B cell (primary cell): ENCODE measurements at regions not wholly inside any gene's neighbourhood (a gene's known extent, or its start where the extent isn't known, plus 50 kb on each side); places are given as distances from the start of the nearest gene placed in this dataset.

Experiments
- ATAC-seq: fragments of 200-7000 bp; cut with Tn5 transposase; one replicate; pipeline ENCODE4 v1.10.0; 2021; ENCODE audit warnings: low read depth, mild to moderate bottlenecking, moderate number of reproducible peaks, moderate library complexity
- CTCF ChIA-PET: fragments of 350-600 bp; sonication (Branson Sonifier 250); formaldehyde crosslinking; loops from one replicate; lab custom pipeline; 2021; ENCODE audit warnings: antibody characterized with exemption, inconsistent platforms; lab: Charles Lee
- POLR2A ChIA-PET: fragments of 350-600 bp; sonication (Branson Sonifier 250); formaldehyde crosslinking; loops from one replicate; lab custom pipeline; 2021; ENCODE audit warnings: antibody characterized with exemption; lab: Charles Lee
- DNase-seq: peaks from one replicate; pipeline ENCODE4 v3.0.0; 2013
- H2AFZ ChIP-seq: 2 replicates; pipeline ENCODE4 v1.6.1; 2012; ENCODE audit warnings: mild to moderate bottlenecking, low read depth, low read length; ENCODE audit not compliant: insufficient read depth, poor library complexity, severe bottlenecking
- H3K27ac ChIP-seq, 2 donors: 1 replicate in 1 of 2; 2 replicates in 1 of 2; pipeline ENCODE4 v1.5.1; 2012 to 2013; ENCODE audit warnings: low read length in 2 of 2, mild to moderate bottlenecking in 2 of 2, moderate library complexity in 1 of 2
- H3K27me3 ChIP-seq, 4 experiments: fragments of 200-600 bp in 1 of 4; sonication (generic) in 1 of 4; replicated peaks in 1 of 4; 1 replicate in 2 of 4; 2 replicates in 2 of 4; pipeline versions ENCODE4 v1.6.1 to v1.7.0; 2013 to 2016; ENCODE audit warnings: low read length in 3 of 4, mild to moderate bottlenecking in 2 of 4, mixed read lengths in 1 of 4, moderate library complexity in 1 of 4; ENCODE audit not compliant: insufficient read depth in 4 of 4, control insufficient read depth in 3 of 4; ENCODE audit errors: control extremely low read depth in 1 of 4
- H3K36me3 ChIP-seq, 2 experiments: replicated peaks in 1 of 2; 1 replicate in 1 of 2; 2 replicates in 1 of 2; pipeline versions ENCODE4 v1.6.1 to v1.7.1; 2013; ENCODE audit warnings: low read length in 1 of 2; ENCODE audit not compliant: insufficient read depth in 2 of 2, control insufficient read depth in 1 of 2; ENCODE audit errors: control extremely low read depth in 1 of 2, extremely low read depth in 1 of 2
- H3K4me1 ChIP-seq, 2 donors: fragments of 200-600 bp in 1 of 2; sonication (generic) in 1 of 2; 1 replicate in 1 of 2; 2 replicates in 1 of 2; pipeline versions ENCODE4 v1.5.1 to v1.6.1; 2013 to 2017; ENCODE audit warnings: low read length in 2 of 2; ENCODE audit not compliant: control insufficient read depth in 2 of 2, insufficient read depth in 2 of 2
- H3K4me2 ChIP-seq: replicated peaks from 2 replicates; pipeline ENCODE3; 2012; ENCODE audit warnings: mild to moderate bottlenecking, low read depth, low read length; ENCODE audit not compliant: poor library complexity, severe bottlenecking
- H3K4me3 ChIP-seq, 5 experiments: fragments of 200-600 bp in 1 of 5; sonication (generic) in 1 of 5; 1 replicate in 3 of 5; 2 replicates in 2 of 5; pipeline versions ENCODE4 v1.5.1 to v1.7.0; 2011 to 2016; ENCODE audit warnings: low read length in 4 of 5, mild to moderate bottlenecking in 4 of 5, low read depth in 2 of 5, control low read depth in 1 of 5, moderate library complexity in 1 of 5; ENCODE audit not compliant: insufficient read depth in 1 of 5; ENCODE audit errors: control extremely low read depth in 1 of 5, extremely low read depth in 1 of 5
- H3K79me2 ChIP-seq: fragments of 200-600 bp; sonication (generic); one replicate; pipeline ENCODE4 v1.6.0; 2016; ENCODE audit warnings: low read length; ENCODE audit not compliant: control insufficient read depth, insufficient read depth
- H3K9ac ChIP-seq: fragments of 200-600 bp; sonication (generic); 2 replicates; pipeline ENCODE4 v1.6.1; 2017; ENCODE audit warnings: mild to moderate bottlenecking, low read length, moderate library complexity
- H3K9me3 ChIP-seq, 3 donors: one replicate each; pipeline versions ENCODE4 v1.6.1 to v1.7.1; 2013; ENCODE audit warnings: low read length in 2 of 3; ENCODE audit not compliant: control insufficient read depth in 2 of 3, insufficient read depth in 1 of 3; ENCODE audit errors: control extremely low read depth in 1 of 3
- H4K20me1 ChIP-seq: 2 replicates; pipeline ENCODE4 v1.6.0; 2012; ENCODE audit warnings: mild to moderate bottlenecking, low read length; ENCODE audit not compliant: insufficient read depth, control insufficient read depth, poor library complexity, severe bottlenecking
- H3K27ac Mint-ChIP-seq: one replicate; pipeline ENCODE4 v1.8.0; 2021; ENCODE audit warnings: mixed read lengths
- H3K27me3 Mint-ChIP-seq: one replicate; pipeline ENCODE4 v1.8.0; 2021; ENCODE audit warnings: mixed read lengths
- H3K4me1 Mint-ChIP-seq: one replicate; pipeline ENCODE4 v1.8.0; 2021; ENCODE audit warnings: mixed read lengths
- H3K4me3 Mint-ChIP-seq: one replicate; pipeline ENCODE4 v1.8.0; 2021; ENCODE audit warnings: mixed read lengths
- H3K9me3 Mint-ChIP-seq: one replicate; pipeline ENCODE4 v1.8.0; 2022; ENCODE audit warnings: mixed read lengths; ENCODE audit not compliant: insufficient read depth
- CTCF ChIP-seq: fragments of 200-600 bp; IDR thresholded peaks from one replicate; pipeline ENCODE4 v1.8.0; 2022; ENCODE audit warnings: antibody characterized with exemption, mild to moderate bottlenecking
- EZH2 ChIP-seq: IDR thresholded peaks from 2 replicates; pipeline ENCODE4 v1.6.1; 2012; ENCODE audit warnings: borderline replicate concordance, low read depth, mild to moderate bottlenecking, moderate library complexity, low read length; ENCODE audit not compliant: insufficient read depth, poor library complexity, severe bottlenecking
- WGBS: methylation state at CpG from one replicate; pipeline ENCODE4 v1.1.5; 2013; ENCODE audit warnings: missing lambda C conversion rate; ENCODE audit not compliant: insufficient coverage; 5-methylcytosine and 5-hydroxymethylcytosine counted together
- intact Hi-C: fragments of 100-400 bp; cut with micrococcal nuclease; formaldehyde crosslinking; loops from one replicate; pipeline ENCODE4 v1.10.0; 2022

GRCh38 chr5:85441156-85441555 is 1056.5 kb upstream of the EDIL3 start:
- H3K27ac ChIP-seq, result no peak overlapping the region
- ChIA-PET CTCF (no interaction called here), POLR2A (no interaction called here)
- no peaks in the 10 kb centered on the region for H3K79me2 ChIP-seq
- H3K4me1 ChIP-seq, result no peaks in the 10 kb centered on the region
- no peak overlapping the region for H3K4me3 ChIP-seq
- Mint-ChIP-seq H3K4me3 (no peak overlapping the region), H3K9me3 (peaks cover 2% of the 10 kb centered on the region), H3K27me3 (no peaks in the 10 kb centered on the region), H3K4me1 (no peaks in the 10 kb centered on the region), H3K27ac (no peak overlapping the region)
- DNase-seq (no peak), ATAC-seq (no peak)
- TF ChIP-seq EZH2, result no peak
- TF ChIP-seq CTCF, result no peak
- H3K36me3 ChIP-seq, result no peaks in the 10 kb centered on the region
- H3K9me3 ChIP-seq, result no peaks in the 10 kb centered on the region
- WGBS, result no CpG with 5 or more reads among the region's 3 CpGs
- no peaks in the 10 kb centered on the region for H4K20me1 ChIP-seq
- intact Hi-C loops, result no loop called here
- H3K9ac ChIP-seq, result no peak overlapping the region
- H3K4me2 ChIP-seq, result no peak overlapping the region
- no peaks in the 10 kb centered on the region for H3K27me3 ChIP-seq
- no peak overlapping the region for H2AFZ ChIP-seq

- DNase-seq (no peak), ATAC-seq (no peak)
- no CpG with 5 or more reads among the region's 3 CpGs for WGBS
- H4K20me1 ChIP-seq, result no peaks in the 10 kb centered on the region
- no peak overlapping the region for H3K4me3 ChIP-seq
- TF ChIP-seq EZH2 (no peak), CTCF (no peak)
- H3K9me3 Mint-ChIP-seq, result peaks cover 2% of the 10 kb centered on the region
- no peak overlapping the region for H3K27ac ChIP-seq
- no peaks in the 10 kb centered on the region for H3K9me3 ChIP-seq
- no peak overlapping the region for H2AFZ ChIP-seq
- H3K27me3 ChIP-seq, result no peaks in the 10 kb centered on the region
- no peak overlapping the region for H3K4me2 ChIP-seq
- H3K27me3 Mint-ChIP-seq, result no peaks in the 10 kb centered on the region
- H3K9ac ChIP-seq, result no peak overlapping the region
- no peaks in the 10 kb centered on the region for H3K4me1 ChIP-seq
- no peaks in the 10 kb centered on the region for H3K4me1 Mint-ChIP-seq
- H3K27ac Mint-ChIP-seq, result no peak overlapping the region
- H3K4me3 Mint-ChIP-seq, result no peak overlapping the region
- no peaks in the 10 kb centered on the region for H3K79me2 ChIP-seq
- CTCF ChIA-PET, result no interaction called here
- no peaks in the 10 kb centered on the region for H3K36me3 ChIP-seq
- intact Hi-C loops, result no loop called here
- POLR2A ChIA-PET, result no interaction called here
Measured at GRCh38 chr5:85441853-85442252, 1057.2 kb upstream of the EDIL3 start.
